ENCODE measurements at regions not wholly inside any gene's neighbourhood (a gene's known extent, or its start where the extent isn't known, plus 50 kb on each side); places are given as distances from the start of the nearest gene placed in this dataset.

DNA sequence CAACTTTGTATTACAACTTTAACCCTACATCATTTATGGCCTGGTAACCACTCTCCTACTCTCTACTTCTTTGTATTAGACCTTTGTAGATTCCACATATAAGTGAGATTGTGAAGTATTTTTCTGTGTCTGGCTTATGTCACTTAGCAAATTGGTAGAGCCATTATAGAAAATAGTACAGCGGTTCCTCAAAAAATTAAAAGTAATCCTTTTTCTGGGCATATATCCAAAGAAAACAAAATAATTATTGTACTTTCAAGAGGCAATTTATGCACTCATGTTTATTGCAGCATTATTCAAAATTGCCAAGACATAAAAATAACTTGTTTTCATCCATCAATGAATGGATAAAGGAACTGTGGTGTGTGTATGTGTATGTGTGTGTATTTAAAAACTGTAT lies 537.5 kb upstream of the FSIP2 start:
- Mint-ChIP-seq H3K27ac (no peak overlapping the region), H3K27me3 (no peaks in the 10 kb centered on the region), H3K36me3 (no peaks in the 10 kb centered on the region), H3K4me3 (no peak overlapping the region), H3K9me3 (peaks cover 1% of the 10 kb centered on the region), H3K4me1 (no peaks in the 10 kb centered on the region)
- DNase-seq = no peak

DNA sequence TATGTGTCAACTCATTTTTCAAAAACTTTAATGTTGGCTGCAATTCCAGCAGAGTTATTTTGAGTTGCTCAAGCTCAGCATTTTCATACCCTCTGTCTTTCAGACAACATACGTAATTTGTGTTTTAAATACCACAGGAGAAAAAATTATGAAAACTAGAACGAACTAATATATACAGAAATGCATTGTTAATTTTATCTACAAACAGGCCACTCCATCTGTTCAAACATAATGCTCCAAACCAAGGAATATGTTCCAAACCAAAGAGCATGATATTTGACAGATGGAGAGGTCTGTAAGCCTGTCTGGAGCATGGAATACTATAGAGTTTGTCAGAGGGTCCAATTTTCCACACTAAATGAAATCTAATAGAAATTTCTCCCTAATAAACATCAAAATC lies 536.2 kb upstream of the FSIP2 start:
- Mint-ChIP-seq H3K9me3 (peaks cover 2% of the 10 kb centered on the region), H3K36me3 (no peaks in the 10 kb centered on the region), H3K4me1 (no peaks in the 10 kb centered on the region), H3K27me3 (no peaks in the 10 kb centered on the region), H3K4me3 (no peak overlapping the region), H3K27ac (no peak overlapping the region)
- no peak for DNase-seq

DNA sequence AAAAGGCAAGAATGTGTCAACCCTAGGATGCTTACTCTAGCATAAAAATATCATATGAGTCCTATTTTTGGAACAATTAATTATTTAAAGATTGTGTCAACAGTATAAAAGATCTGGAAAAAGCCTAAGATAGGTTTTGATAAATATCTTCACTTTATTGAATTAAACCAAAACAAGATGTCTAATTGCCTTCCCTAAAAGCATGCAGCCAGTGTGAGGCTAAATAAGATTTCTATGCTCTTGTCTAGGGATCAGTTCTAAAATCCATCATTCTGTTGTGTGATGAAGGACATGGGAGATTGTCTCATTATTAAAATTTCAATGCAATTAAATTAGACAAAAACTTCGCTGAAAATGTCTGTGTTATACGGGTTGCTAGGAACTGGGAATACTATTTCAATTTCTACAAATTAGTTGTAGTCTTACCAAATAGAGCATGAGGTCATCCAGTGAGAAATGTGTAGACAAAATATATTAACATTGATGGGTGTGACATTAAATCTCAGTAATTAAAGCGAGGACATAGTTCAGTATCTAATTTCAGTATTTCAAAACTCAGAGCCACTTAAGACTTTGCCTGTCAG lies 535.6 kb upstream of the FSIP2 start:
- Mint-ChIP-seq H3K36me3 (no peaks in the 10 kb centered on the region), H3K27me3 (no peaks in the 10 kb centered on the region), H3K27ac (no peak overlapping the region), H3K9me3 (peaks cover 2% of the 10 kb centered on the region), H3K4me1 (no peaks in the 10 kb centered on the region), H3K4me3 (no peak overlapping the region)
- no peak for DNase-seq

- Mint-ChIP-seq H3K9me3 (peaks cover 2% of the 10 kb centered on the region), H3K4me3 (no peak overlapping the region), H3K27me3 (no peaks in the 10 kb centered on the region), H3K27ac (no peak overlapping the region), H3K4me1 (no peaks in the 10 kb centered on the region), H3K36me3 (no peaks in the 10 kb centered on the region)
- DNase-seq = no peak
Observed at GRCh38 chr2:185208261-185208660, 530.3 kb upstream of the FSIP2 start.

- Mint-ChIP-seq H3K27ac (no peak overlapping the region), H3K4me3 (no peak overlapping the region), H3K9me3 (no peaks in the 10 kb centered on the region), H3K27me3 (no peaks in the 10 kb centered on the region), H3K4me1 (no peaks in the 10 kb centered on the region), H3K36me3 (no peaks in the 10 kb centered on the region)
- DNase-seq = no peak
Observed at GRCh38 chr2:185215497-185215896, 523.1 kb upstream of the FSIP2 start.

DNA sequence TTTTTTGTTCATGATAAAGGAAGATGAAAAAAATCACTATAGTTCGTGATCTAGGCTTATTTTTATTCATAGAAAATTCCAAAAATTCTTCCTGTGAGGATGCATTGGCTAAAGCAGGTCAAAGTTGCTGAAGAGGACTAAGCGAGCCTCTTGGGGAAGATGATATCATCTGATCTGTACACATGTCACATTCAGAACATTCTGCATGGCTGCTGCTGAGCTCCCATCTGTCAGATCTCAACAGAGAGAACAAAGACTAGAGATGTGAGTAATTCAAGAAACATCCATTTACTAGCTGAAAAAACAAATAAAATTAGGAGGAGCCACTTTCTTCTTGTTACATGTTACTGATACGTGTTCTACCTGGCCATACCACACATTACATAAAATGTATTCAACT lies 518.6 kb upstream of the FSIP2 start:
- Mint-ChIP-seq H3K9me3 (no peaks in the 10 kb centered on the region), H3K4me3 (no peak overlapping the region), H3K27ac (no peak overlapping the region), H3K4me1 (no peaks in the 10 kb centered on the region), H3K36me3 (no peaks in the 10 kb centered on the region), H3K27me3 (no peaks in the 10 kb centered on the region)
- no peak for DNase-seq

GRCh38 chr2:185222311-185222710 lies 516.3 kb upstream of the FSIP2 start:
- Mint-ChIP-seq H3K9me3 (no peaks in the 10 kb centered on the region), H3K4me3 (no peak overlapping the region), H3K36me3 (no peaks in the 10 kb centered on the region), H3K4me1 (no peaks in the 10 kb centered on the region), H3K27ac (no peak overlapping the region), H3K27me3 (no peaks in the 10 kb centered on the region)
- DNase-seq = no peak

GRCh38 chr2:185227391-185227790 lies 511.2 kb upstream of the FSIP2 start:
- no peaks in the 10 kb centered on the region for H3K4me1 Mint-ChIP-seq
- H3K27ac Mint-ChIP-seq = no peak overlapping the region
- H3K36me3 Mint-ChIP-seq = no peaks in the 10 kb centered on the region
- no peaks in the 10 kb centered on the region for H3K27me3 Mint-ChIP-seq
- no peaks in the 10 kb centered on the region for H3K9me3 Mint-ChIP-seq
- no peak overlapping the region for H3K4me3 Mint-ChIP-seq
- DNase-seq = no peak

DNA sequence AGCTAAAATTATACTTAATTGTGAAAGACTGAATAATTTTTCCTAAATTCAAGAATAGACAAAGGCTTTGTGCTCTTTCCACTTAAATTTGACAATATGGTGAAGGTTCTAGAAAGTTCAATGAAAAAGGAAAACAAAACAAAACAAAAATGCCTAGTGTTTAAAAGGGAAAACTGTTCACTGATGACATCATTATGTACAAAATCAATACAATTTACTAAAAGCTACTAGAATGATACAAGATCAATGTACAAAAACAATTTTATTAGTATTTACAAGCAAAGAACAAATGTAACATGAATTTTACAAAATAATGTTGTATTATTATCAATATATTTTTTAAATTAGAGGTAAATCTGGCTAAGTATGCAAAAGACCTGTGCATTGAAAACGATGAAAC lies 499.1 kb upstream of the FSIP2 start:
- no peaks in the 10 kb centered on the region for H3K36me3 Mint-ChIP-seq
- no peak for DNase-seq
- H3K9me3 Mint-ChIP-seq = peaks cover 4% of the 10 kb centered on the region
- H3K27me3 Mint-ChIP-seq = no peaks in the 10 kb centered on the region
- no peaks in the 10 kb centered on the region for H3K4me1 Mint-ChIP-seq
- no peak overlapping the region for H3K4me3 Mint-ChIP-seq
- H3K27ac Mint-ChIP-seq = no peak overlapping the region

GRCh38 chr2:185240796-185241195 lies 497.8 kb upstream of the FSIP2 start:
- no peaks in the 10 kb centered on the region for H3K36me3 Mint-ChIP-seq
- no peak overlapping the region for H3K4me3 Mint-ChIP-seq
- no peak overlapping the region for H3K27ac Mint-ChIP-seq
- peaks cover 4% of the 10 kb centered on the region for H3K9me3 Mint-ChIP-seq
- H3K4me1 Mint-ChIP-seq = no peaks in the 10 kb centered on the region
- no peaks in the 10 kb centered on the region for H3K27me3 Mint-ChIP-seq
- DNase-seq = no peak

- no peaks in the 10 kb centered on the region for H3K4me1 Mint-ChIP-seq
- no peak overlapping the region for H3K27ac Mint-ChIP-seq
- H3K27me3 Mint-ChIP-seq = no peaks in the 10 kb centered on the region
- no peaks in the 10 kb centered on the region for H3K36me3 Mint-ChIP-seq
- DNase-seq = no peak
- H3K9me3 Mint-ChIP-seq = peaks cover 4% of the 10 kb centered on the region
- no peak overlapping the region for H3K4me3 Mint-ChIP-seq
Observed at GRCh38 chr2:185241556-185241955, 497.0 kb upstream of the FSIP2 start.

DNA sequence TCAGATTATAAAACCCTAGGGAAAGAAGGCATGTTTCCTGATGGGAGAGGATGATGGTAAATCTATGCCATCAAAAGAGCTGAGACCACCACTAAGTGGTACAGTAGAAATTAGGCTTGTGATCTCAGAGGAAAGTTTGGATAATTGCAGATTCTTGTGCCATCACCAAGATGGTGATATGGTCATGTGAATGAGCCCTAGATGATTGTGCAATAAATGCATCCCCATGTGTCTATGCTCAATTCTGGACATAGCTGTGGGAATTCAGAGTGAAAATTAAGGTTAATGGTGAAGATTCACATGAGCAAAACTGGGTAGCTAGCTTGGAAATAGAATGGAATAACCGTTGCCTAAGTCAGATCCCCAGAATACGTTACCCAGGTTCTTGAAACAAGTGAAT lies 496.1 kb upstream of the FSIP2 start:
- Mint-ChIP-seq H3K27me3 (no peaks in the 10 kb centered on the region), H3K36me3 (no peaks in the 10 kb centered on the region), H3K4me1 (no peaks in the 10 kb centered on the region), H3K4me3 (no peak overlapping the region), H3K27ac (no peak overlapping the region), H3K9me3 (peaks cover 4% of the 10 kb centered on the region)
- no peak for DNase-seq

DNA sequence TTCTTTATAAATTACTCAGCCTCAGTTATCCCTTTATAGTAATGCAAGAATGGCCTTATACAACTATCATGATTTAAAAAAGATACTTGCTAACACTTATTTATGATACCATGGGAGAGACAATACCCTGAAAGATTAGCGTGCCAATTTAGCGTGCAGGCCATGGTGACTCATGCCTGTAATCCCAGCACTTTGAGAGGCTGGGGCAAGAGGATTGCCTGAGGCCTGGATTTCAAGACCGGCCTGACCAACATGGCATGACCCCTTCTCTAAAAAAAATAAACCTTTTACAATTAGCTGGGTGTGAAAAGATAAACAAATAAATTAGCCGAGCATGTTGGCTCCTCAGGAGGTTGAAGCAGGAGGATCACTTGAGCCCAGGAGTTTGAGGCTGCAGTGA lies 493.4 kb upstream of the FSIP2 start:
- no peak for DNase-seq
- no peak overlapping the region for H3K4me3 Mint-ChIP-seq

GRCh38 chr2:185245806-185246205 lies 492.8 kb upstream of the FSIP2 start:
- no peak for DNase-seq
- no peak overlapping the region for H3K4me3 Mint-ChIP-seq
- no peaks in the 10 kb centered on the region for H3K36me3 Mint-ChIP-seq
- no peak overlapping the region for H3K27ac Mint-ChIP-seq
- H3K9me3 Mint-ChIP-seq = peaks cover 1% of the 10 kb centered on the region
- H3K27me3 Mint-ChIP-seq = no peaks in the 10 kb centered on the region
- H3K4me1 Mint-ChIP-seq = no peaks in the 10 kb centered on the region

More for the DNA sequence above, 493.4 kb upstream of the FSIP2 start:
- H3K27me3 Mint-ChIP-seq = no peaks in the 10 kb centered on the region
- H3K4me1 Mint-ChIP-seq = no peaks in the 10 kb centered on the region
- no peaks in the 10 kb centered on the region for H3K36me3 Mint-ChIP-seq
- peaks cover 1% of the 10 kb centered on the region for H3K9me3 Mint-ChIP-seq
- no peak overlapping the region for H3K27ac Mint-ChIP-seq

GRCh38 chr2:185246717-185247116 lies 491.9 kb upstream of the FSIP2 start:
- Mint-ChIP-seq H3K27me3 (no peaks in the 10 kb centered on the region), H3K9me3 (peaks cover 1% of the 10 kb centered on the region), H3K4me3 (no peak overlapping the region), H3K36me3 (no peaks in the 10 kb centered on the region), H3K4me1 (no peaks in the 10 kb centered on the region), H3K27ac (no peak overlapping the region)
- DNase-seq = no peak

GRCh38 chr2:185255566-185255965 lies 483.0 kb upstream of the FSIP2 start:
- Mint-ChIP-seq H3K27ac (no peak overlapping the region), H3K4me1 (no peaks in the 10 kb centered on the region), H3K9me3 (peaks cover 2% of the 10 kb centered on the region), H3K27me3 (no peaks in the 10 kb centered on the region), H3K4me3 (no peak overlapping the region), H3K36me3 (no peaks in the 10 kb centered on the region)
- DNase-seq = no peak

- DNase-seq = no peak
- Mint-ChIP-seq H3K27ac (no peak overlapping the region), H3K4me1 (no peaks in the 10 kb centered on the region), H3K4me3 (no peak overlapping the region), H3K36me3 (no peaks in the 10 kb centered on the region), H3K9me3 (peaks cover 2% of the 10 kb centered on the region), H3K27me3 (no peaks in the 10 kb centered on the region)
Observed at GRCh38 chr2:185265747-185266146, 472.9 kb upstream of the FSIP2 start.

All from activated naive CD8-positive, alpha-beta T cell treated with anti-CD3 and anti-CD28 coated beads for 36 hours (primary cell).